HCT116 (cell line): ENCODE measurements at regions not wholly inside any gene's neighbourhood (a gene's known extent, or its start where the extent isn't known, plus 50 kb on each side); places are given as distances from the start of the nearest gene placed in this dataset.

ENCODE experiments used
- ATAC-seq: fragments of 200-7000 bp; cut with Tn5 transposase; 2 replicates; pipeline ENCODE4 v1.9.1; 2020; ENCODE audit warnings: mild to moderate bottlenecking, moderate library complexity
- BruUV-seq: library from RNA; stranded (reverse); fragments of 400-500 nt; replicated peaks from 2 replicates; lab custom pipeline; 2021; lab: Mats Ljungman, UMichigan
- CTCF ChIA-PET: fragments of 300-600 bp; sonication (Branson Sonifier 250); formaldehyde crosslinking; loops from one replicate; lab custom pipeline; 2021; ENCODE audit warnings: antibody characterized with exemption; lab: Charles Lee
- POLR2A ChIA-PET: fragments of 300-600, 350-600 bp; sonication (Branson Sonifier 250); formaldehyde crosslinking; loops from one replicate; lab custom pipeline; 2021; ENCODE audit warnings: antibody characterized with exemption; lab: Charles Lee
- RAD21 ChIA-PET, 2 experiments: fragments of 300-600 bp; sonication (Branson Sonifier 250); formaldehyde crosslinking; loops; one replicate each; lab custom pipeline; 2023; ENCODE audit warnings: low total read pairs in 2 of 2; ENCODE audit not compliant: uncharacterized antibody in 2 of 2, unreplicated experiment in 2 of 2, low non-redundant PET in 1 of 2; lab: Charles Lee
- DNase-seq: peaks from one replicate; pipeline ENCODE4 v3.0.0-alpha.2; 2010; ENCODE audit warnings: low read depth, low spot score
- H2AFZ ChIP-seq: fragments of 200-600 bp; shearing (Covaris generic), sonication (generic); 2 replicates; pipeline ENCODE4 v1.6.1; 2017; ENCODE audit warnings: low read depth, mixed run types, mixed read lengths, antibody characterized with exemption, low read length; ENCODE audit not compliant: poor library complexity, severe bottlenecking
- H3K27ac ChIP-seq: 2 replicates; pipeline ENCODE4 v1.5.1; 2012; ENCODE audit warnings: low read depth, low read length
- H3K27me3 ChIP-seq: fragments of 200-600 bp; sonication (generic); 2 replicates; pipeline ENCODE4 v1.6.1; 2016; ENCODE audit warnings: mixed run types, low read length, mixed read lengths; ENCODE audit not compliant: insufficient read depth
- H3K36me3 ChIP-seq, 2 experiments: fragments of 200-500 bp in 1 of 2; fragments of 200-600 bp in 1 of 2; sonication (Bioruptor generic) in 1 of 2; sonication (generic) in 1 of 2; 2 replicates each; pipeline versions ENCODE4 v1.5.1 to v1.6.1; 2014 to 2016; ENCODE audit warnings: low read length in 2 of 2, inconsistent platforms in 1 of 2, mixed read lengths in 1 of 2, mixed run types in 1 of 2; ENCODE audit not compliant: insufficient read depth in 2 of 2, control insufficient read depth in 1 of 2
- H3K4me1 ChIP-seq, 2 experiments: fragments of 200-600 bp in 1 of 2; sonication (generic) in 1 of 2; 2 replicates each; pipeline versions ENCODE4 v1.5.1 to v1.6.1; 2012 to 2017; ENCODE audit warnings: low read length in 2 of 2, inconsistent platforms in 1 of 2, mild to moderate bottlenecking in 1 of 2, mixed read lengths in 1 of 2, mixed run types in 1 of 2, moderate library complexity in 1 of 2; ENCODE audit not compliant: insufficient read depth in 2 of 2, control insufficient read depth in 1 of 2
- H3K4me2 ChIP-seq: fragments of 200-600 bp; sonication (generic); 2 replicates; pipeline ENCODE4 v1.6.1; 2017; ENCODE audit warnings: mixed run types, low read length, mixed read lengths
- H3K4me3 ChIP-seq, 2 experiments: fragments of 200-600 bp in 1 of 2; sonication (generic) in 1 of 2; replicated peaks in 1 of 2; 2 replicates each; pipeline ENCODE4 v1.5.1; 2011 to 2016; ENCODE audit warnings: low read length in 2 of 2, control low read depth in 1 of 2, low read depth in 1 of 2, mild to moderate bottlenecking in 1 of 2, mixed read lengths in 1 of 2, mixed run types in 1 of 2
- H3K79me2 ChIP-seq: fragments of 200-600 bp; sonication (generic); 2 replicates; pipeline ENCODE4 v1.6.1; 2017; ENCODE audit warnings: mild to moderate bottlenecking, mixed run types, low read length, moderate library complexity, mixed read lengths; ENCODE audit not compliant: insufficient read depth
- H3K9ac ChIP-seq: fragments of 200-600 bp; sonication (generic); 2 replicates; pipeline ENCODE4 v1.6.1; 2016; ENCODE audit warnings: low read length, mixed read lengths
- H3K9me2 ChIP-seq: fragments of 200-600 bp; sonication (generic), shearing (Covaris generic); 2 replicates; pipeline ENCODE4 v1.6.1; 2017; ENCODE audit warnings: mixed run types, mild to moderate bottlenecking, moderate library complexity; ENCODE audit not compliant: insufficient read depth
- H3K9me3 ChIP-seq, 2 experiments: fragments of 200-500 bp in 1 of 2; fragments of 200-600 bp in 1 of 2; sonication (Bioruptor generic) in 1 of 2; sonication (generic) in 1 of 2; 2 replicates each; pipeline ENCODE4 v1.6.1; 2014 to 2017; ENCODE audit warnings: low read length in 2 of 2, mixed read lengths in 2 of 2, inconsistent platforms in 1 of 2, low read depth in 1 of 2, mild to moderate bottlenecking in 1 of 2, mixed run types in 1 of 2, moderate library complexity in 1 of 2; ENCODE audit not compliant: control insufficient read depth in 1 of 2, insufficient read depth in 1 of 2
- H4K20me1 ChIP-seq: fragments of 200-600 bp; sonication (generic), shearing (Covaris generic); 2 replicates; pipeline ENCODE4 v1.6.1; 2017; ENCODE audit warnings: mixed run types, mild to moderate bottlenecking, moderate library complexity; ENCODE audit not compliant: insufficient read depth
- ELF1 ChIP-seq: IDR thresholded peaks from 2 replicates; pipeline ENCODE4 v1.6.1; 2012; ENCODE audit warnings: low read depth, borderline replicate concordance
- EZH2 ChIP-seq: fragments of 200-600 bp; sonication (generic); IDR thresholded peaks from 2 replicates; pipeline ENCODE4 v1.6.1; 2017; ENCODE audit warnings: antibody characterized with exemption, mixed run types
- EZH2phosphoT487 ChIP-seq: fragments of 200-600 bp; IDR thresholded peaks from 2 replicates; pipeline ENCODE4 v1.6.1; 2018; ENCODE audit warnings: antibody characterized with exemption, borderline replicate concordance
- JUND ChIP-seq: IDR thresholded peaks from 2 replicates; pipeline ENCODE4 v1.6.1; 2012
- POLR2A ChIP-seq: IDR thresholded peaks from 2 replicates; pipeline ENCODE4 v1.7.0; 2011; ENCODE audit warnings: borderline replicate concordance; ENCODE audit not compliant: insufficient read depth, insufficient read length; ENCODE audit errors: extremely low read depth
- POLR2AphosphoS5 ChIP-seq: IDR thresholded peaks from 2 replicates; pipeline ENCODE4 v1.6.1; 2011; ENCODE audit warnings: mild to moderate bottlenecking, low read depth, low read length, moderate library complexity
- RAD21 ChIP-seq: IDR thresholded peaks from 2 replicates; pipeline ENCODE4 v1.6.1; 2012; ENCODE audit warnings: low read depth, mild to moderate bottlenecking
- SIN3A ChIP-seq: IDR thresholded peaks from 2 replicates; pipeline ENCODE4 v1.6.1; 2012; ENCODE audit warnings: low read depth
- SP1 ChIP-seq: IDR thresholded peaks from 2 replicates; pipeline ENCODE4 v1.6.1; 2012; ENCODE audit warnings: low read depth
- SRF ChIP-seq: IDR thresholded peaks from 2 replicates; pipeline ENCODE4 v1.6.1; 2012; ENCODE audit warnings: low read depth
- TCF7L2 ChIP-seq: IDR thresholded peaks from 2 replicates; pipeline ENCODE4 v1.7.0; 2011; ENCODE audit warnings: borderline replicate concordance, inconsistent platforms; ENCODE audit not compliant: insufficient read depth, insufficient read length; ENCODE audit errors: extremely low read depth
- YY1 ChIP-seq: IDR thresholded peaks from 2 replicates; pipeline ENCODE4 v1.6.1; 2011; ENCODE audit warnings: low read length, low read depth, moderate library complexity, mild to moderate bottlenecking; ENCODE audit not compliant: insufficient replicate concordance; ENCODE audit errors: extremely low read depth
- ZFX ChIP-seq: fragments of 450-650 bp; IDR thresholded peaks from 2 replicates; pipeline ENCODE4 v1.6.1; 2017
- intact Hi-C: fragments of 100-400 bp; cut with micrococcal nuclease; formaldehyde crosslinking; loops from 2 replicates; pipeline ENCODE4 v1.10.0; 2022
- TF ChIP-seq, protein P1 (sequence below): IDR thresholded peaks from 2 replicates; pipeline ENCODE4 v1.6.1; 2012
- TF ChIP-seq, protein P2 (sequence below), 3 experiments: fragments of 200-600 bp in 1 of 3; sonication (generic) in 1 of 3; IDR thresholded peaks in 2 of 3; conservative IDR thresholded peaks in 1 of 3; 2 replicates each; pipeline ENCODE4 v1.5.1; 2012 to 2017; ENCODE audit warnings: low read depth in 2 of 3, low read length in 2 of 3, antibody characterized with exemption in 1 of 3, borderline replicate concordance in 1 of 3, control low read depth in 1 of 3, mild to moderate bottlenecking in 1 of 3, mixed read lengths in 1 of 3, mixed run types in 1 of 3, moderate library complexity in 1 of 3; ENCODE audit not compliant: insufficient read depth in 1 of 3
- TF ChIP-seq, protein P3 (sequence below): IDR thresholded peaks from 2 replicates; pipeline ENCODE4 v1.6.1; 2011; ENCODE audit warnings: mild to moderate bottlenecking, low read length, moderate library complexity; ENCODE audit not compliant: insufficient replicate concordance; ENCODE audit errors: extremely low read depth

DNA sequence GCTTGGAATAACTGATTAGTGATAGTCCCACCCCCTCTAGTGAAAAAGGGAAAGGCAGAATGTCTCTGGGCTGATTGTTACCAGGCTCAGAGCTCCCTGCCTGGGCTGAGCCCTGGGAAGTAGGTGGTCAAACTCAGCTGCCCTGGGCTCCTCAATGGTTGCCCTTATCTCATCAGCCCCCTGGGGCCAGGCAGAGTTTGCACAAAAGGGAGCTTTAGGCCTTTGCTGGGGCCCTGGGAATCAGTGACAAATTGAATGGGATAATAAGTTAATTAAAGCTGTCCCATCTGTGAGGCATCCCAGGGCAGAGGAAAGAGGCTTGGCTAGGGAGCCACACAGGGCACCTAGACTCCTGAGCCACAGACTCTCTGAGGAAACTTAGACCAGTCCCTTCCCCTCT is 89.0 kb downstream of the EFNB1 start:
- ATAC-seq = no peak
- CTCF ChIA-PET = interaction anchor here (0.8 kb wide), 1 partner anchor 90 kb away, joined by 3 read pairs; no protein-coding TSS in a partner anchor

DNA sequence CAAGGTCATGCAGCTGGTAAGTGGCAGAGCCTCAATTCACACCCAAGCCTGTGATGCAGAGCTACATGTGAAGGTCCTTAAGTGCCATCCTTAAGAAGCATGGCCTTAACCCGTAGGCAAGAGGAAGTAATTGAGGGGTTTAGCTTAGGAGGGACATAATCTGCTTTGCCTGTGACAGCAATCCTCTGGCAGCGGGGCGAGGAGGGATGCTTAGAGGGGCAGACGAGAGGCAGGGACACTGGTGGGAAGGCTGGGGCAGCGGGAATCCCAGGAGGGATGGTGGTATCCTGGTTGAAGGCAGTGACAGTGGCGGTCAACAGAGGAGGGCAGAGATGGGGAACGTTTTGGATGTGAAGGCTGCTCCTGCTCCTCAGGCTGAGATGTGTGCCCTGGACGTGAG is 88.1 kb downstream of the EFNB1 start:
- TF ChIP-seq, protein P1, sequence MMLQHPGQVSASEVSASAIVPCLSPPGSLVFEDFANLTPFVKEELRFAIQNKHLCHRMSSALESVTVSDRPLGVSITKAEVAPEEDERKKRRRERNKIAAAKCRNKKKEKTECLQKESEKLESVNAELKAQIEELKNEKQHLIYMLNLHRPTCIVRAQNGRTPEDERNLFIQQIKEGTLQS = no peak
- TF ChIP-seq SIN3A (no peak), SP1 (no peak), RAD21 (no peak), POLR2AphosphoS5 (no peak), JUND (no peak), ELF1 (no peak), EZH2phosphoT487 (no peak), TCF7L2 (no peak), SRF (no peak), ZFX (no peak)
- TF ChIP-seq, protein P2, sequence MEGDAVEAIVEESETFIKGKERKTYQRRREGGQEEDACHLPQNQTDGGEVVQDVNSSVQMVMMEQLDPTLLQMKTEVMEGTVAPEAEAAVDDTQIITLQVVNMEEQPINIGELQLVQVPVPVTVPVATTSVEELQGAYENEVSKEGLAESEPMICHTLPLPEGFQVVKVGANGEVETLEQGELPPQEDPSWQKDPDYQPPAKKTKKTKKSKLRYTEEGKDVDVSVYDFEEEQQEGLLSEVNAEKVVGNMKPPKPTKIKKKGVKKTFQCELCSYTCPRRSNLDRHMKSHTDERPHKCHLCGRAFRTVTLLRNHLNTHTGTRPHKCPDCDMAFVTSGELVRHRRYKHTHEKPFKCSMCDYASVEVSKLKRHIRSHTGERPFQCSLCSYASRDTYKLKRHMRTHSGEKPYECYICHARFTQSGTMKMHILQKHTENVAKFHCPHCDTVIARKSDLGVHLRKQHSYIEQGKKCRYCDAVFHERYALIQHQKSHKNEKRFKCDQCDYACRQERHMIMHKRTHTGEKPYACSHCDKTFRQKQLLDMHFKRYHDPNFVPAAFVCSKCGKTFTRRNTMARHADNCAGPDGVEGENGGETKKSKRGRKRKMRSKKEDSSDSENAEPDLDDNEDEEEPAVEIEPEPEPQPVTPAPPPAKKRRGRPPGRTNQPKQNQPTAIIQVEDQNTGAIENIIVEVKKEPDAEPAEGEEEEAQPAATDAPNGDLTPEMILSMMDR (IDR thresholded peaks at IDR 0.05 in 2 of 3, conservative IDR thresholded peaks at IDR 0.05 in 1 of 3; ENCODE audit: borderline replicate concordance in 1 of 3, insufficient read depth in 1 of 3, low read depth in 2 of 3, low read length in 2 of 3) = no peak
- TF ChIP-seq, protein P3, sequence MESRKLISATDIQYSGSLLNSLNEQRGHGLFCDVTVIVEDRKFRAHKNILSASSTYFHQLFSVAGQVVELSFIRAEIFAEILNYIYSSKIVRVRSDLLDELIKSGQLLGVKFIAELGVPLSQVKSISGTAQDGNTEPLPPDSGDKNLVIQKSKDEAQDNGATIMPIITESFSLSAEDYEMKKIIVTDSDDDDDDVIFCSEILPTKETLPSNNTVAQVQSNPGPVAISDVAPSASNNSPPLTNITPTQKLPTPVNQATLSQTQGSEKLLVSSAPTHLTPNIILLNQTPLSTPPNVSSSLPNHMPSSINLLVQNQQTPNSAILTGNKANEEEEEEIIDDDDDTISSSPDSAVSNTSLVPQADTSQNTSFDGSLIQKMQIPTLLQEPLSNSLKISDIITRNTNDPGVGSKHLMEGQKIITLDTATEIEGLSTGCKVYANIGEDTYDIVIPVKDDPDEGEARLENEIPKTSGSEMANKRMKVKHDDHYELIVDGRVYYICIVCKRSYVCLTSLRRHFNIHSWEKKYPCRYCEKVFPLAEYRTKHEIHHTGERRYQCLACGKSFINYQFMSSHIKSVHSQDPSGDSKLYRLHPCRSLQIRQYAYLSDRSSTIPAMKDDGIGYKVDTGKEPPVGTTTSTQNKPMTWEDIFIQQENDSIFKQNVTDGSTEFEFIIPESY = no peak
- Histone ChIP-seq H3K4me2 (no peak overlapping the region), H3K9ac (no peak overlapping the region), H3K36me3 (no peaks in the 10 kb centered on the region), H3K79me2 (no peaks in the 10 kb centered on the region), H3K9me3 (no peaks in the 10 kb centered on the region), H3K27me3 (no peaks in the 10 kb centered on the region), H3K4me1 (no peaks in the 10 kb centered on the region), H4K20me1 (no peaks in the 10 kb centered on the region), H3K4me3 (no peak overlapping the region), H2AFZ (no peak overlapping the region), H3K27ac (no peak overlapping the region), H3K9me2 (no peaks in the 10 kb centered on the region)
- ATAC-seq (no peak), DNase-seq (no peak)
- intact Hi-C loops = no loop called here
- no TSS peak for BruUV-seq
- ChIA-PET POLR2A (no interaction called here), RAD21 (no interaction called here), CTCF (no interaction called here)

More for the DNA sequence above, 89.0 kb downstream of the EFNB1 start:
- no peaks in the 10 kb centered on the region for H3K9me3 ChIP-seq
- RAD21 ChIA-PET = no interaction called here
- intact Hi-C loops = no loop called here
- H3K27ac ChIP-seq = no peak overlapping the region
- H3K36me3 ChIP-seq = no peaks in the 10 kb centered on the region
- H4K20me1 ChIP-seq = no peaks in the 10 kb centered on the region
- TF ChIP-seq TCF7L2 (no peak), YY1 (no peak), EZH2phosphoT487 (no peak), POLR2AphosphoS5 (no peak), POLR2A (no peak), JUND (no peak), EZH2 (no peak)
- no peak for DNase-seq
- no peaks in the 10 kb centered on the region for H3K9me2 ChIP-seq
- POLR2A ChIA-PET = interaction anchor here (1.0 kb wide), 1 partner anchor 89 kb away, joined by 3 read pairs; no protein-coding TSS in a partner anchor
- no peak overlapping the region for H2AFZ ChIP-seq
- H3K4me2 ChIP-seq = no peak overlapping the region
- H3K4me1 ChIP-seq = no peaks in the 10 kb centered on the region
- H3K27me3 ChIP-seq = no peaks in the 10 kb centered on the region
- H3K79me2 ChIP-seq = no peaks in the 10 kb centered on the region
- BruUV-seq = no TSS peak
- H3K9ac ChIP-seq = no peak overlapping the region
- H3K4me3 ChIP-seq = no peak overlapping the region
